Stimulated activated CD4-positive, alpha-beta T cell treated with anti-CD3 and anti-CD28 coated beads, Interleukin-1b, Interleukin-23, amount 100 ng/mL, for 1 hour (primary cell): ENCODE measurements at regions not wholly inside any gene's neighbourhood (a gene's known extent, or its start where the extent isn't known, plus 50 kb on each side); places are given as distances from the start of the nearest gene placed in this dataset.
"Not testable (repeated sequence)": the region's sequence is repeated elsewhere in the genome, so short reads cannot be mapped to it uniquely, and the experiment has no call there.

Experiments used
- DNase-seq, 2 donors: peaks; one replicate each; pipeline ENCODE4 v3.0.0-alpha.2; 2020; ENCODE audit warnings: low read depth in 2 of 2

DNA sequence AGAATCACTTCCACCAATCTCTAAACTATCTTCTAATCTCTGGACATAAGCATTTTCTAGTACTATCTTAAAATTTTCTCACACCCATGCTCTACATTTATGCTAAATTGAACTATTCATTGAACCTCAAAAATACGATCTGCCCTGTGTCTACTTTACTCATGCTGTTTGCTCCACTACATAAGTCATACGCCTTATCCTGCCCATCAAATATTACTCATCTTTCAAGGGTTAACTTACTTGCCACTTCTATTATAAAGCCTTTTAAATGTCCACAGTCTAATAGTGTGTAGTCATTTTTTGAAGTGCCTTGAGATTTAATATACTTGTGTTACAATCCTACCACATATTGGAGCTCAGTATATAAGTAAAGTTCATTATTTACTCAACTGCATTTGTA lies 727.7 kb upstream of the SLIT2 start:
- no peak for DNase-seq

DNA sequence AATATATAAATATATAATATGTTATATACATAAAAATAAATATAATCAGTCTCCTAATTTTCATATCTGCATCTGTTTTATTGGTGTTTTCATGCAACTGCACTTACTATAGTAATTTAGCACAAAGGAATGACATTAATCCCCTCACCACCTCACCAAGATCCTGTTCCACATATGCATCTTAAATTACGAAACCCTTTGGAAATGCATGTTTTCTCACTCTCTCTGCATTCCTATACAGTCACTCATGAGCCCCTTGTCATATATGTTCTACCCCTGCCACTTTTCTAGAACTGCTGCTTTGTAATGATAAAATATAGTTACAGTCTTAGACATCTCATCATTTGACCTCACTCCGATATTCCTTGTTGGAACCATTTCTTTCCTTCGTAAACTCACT lies 728.7 kb upstream of the SLIT2 start:
- DNase-seq, result no peak

DNA sequence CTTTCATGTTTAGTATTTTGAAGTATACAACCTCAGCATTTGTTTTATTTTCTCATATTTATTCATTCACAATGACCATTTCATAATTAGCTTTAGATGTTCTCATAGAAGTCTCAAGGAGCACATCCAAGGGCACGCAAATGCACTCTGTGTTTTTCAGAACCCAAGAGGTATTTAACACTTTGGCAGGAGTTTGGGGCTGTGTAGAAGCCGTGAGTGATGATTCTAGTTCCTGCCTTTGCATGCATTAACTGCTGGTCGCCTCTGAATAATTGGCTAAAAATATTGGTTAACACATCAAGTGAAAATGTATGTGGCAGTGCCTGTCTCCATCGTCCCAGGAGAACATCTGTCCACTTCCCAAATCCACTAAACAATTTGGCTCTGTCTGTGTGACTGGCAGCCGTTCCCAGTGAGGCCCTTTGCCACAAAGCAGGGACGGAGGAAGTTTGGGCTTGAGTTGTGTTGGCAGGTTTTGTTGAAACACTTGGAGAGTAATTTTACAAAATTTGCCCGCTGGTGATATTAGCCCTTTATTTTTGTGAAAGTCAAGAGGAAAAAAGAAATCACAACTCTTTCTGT lies 730.7 kb upstream of the SLIT2 start:
- DNase-seq, result no peak

DNA sequence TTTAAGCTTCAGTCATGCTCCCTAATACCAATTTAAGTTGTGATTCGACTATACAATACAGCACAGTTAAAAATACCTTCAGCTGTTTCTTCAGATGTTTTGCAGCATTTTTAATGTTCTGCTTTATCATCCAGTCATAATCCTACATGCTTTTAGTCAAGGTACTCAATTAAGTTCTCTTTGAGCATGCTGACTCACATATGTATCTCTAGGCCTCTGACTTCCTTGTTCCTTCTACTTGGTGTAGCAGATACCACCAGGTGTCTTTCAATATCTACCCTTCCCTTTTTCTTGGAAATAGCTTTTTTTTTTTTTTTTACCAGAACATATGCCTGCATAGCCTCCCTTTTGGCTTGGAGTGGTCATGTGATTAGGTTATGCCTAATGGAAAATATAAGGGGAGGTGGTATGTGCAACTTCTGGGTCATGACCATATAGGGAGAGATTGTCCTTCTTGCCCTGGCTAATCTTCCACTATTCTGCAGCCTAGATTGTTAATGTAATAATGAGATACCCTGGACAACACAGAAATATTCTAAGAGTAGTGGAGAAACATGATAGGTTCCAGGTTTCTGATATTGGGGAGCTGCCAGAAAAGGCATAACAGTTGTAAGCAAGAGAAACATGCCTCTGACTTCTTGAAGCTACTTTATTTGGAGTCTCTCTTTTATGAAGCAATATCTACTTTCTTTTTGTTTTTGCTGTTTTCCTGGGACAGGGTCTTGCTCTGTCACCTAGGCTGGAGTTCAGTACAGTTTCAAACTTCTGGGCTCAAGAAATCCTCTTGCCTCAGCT lies 737.2 kb upstream of the SLIT2 start:
- DNase-seq, result no peak

GRCh38 chr4:19512086-19512485 lies 739.6 kb upstream of the SLIT2 start:
- DNase-seq, result no peak

GRCh38 chr4:19510993-19511392 lies 740.7 kb upstream of the SLIT2 start:
- no peak for DNase-seq

DNA sequence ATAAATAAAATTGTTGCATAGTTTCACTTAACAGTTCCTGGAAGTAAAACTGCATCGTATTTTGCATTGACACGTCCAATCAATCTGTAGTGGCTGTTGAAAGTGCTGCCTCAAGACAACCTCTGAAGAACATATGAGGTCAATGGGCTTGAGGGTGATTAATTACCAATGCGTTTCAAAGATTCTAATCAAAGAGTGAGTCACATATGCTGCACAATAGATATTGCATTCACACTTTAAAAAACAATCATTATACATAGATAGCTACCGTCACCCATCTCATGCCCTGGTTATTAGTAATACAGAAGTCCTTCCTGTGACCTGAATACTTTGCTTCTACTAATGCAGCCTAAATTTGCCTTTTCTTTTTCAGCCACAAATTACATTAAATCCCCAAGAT lies 743.3 kb upstream of the SLIT2 start:
- no peak for DNase-seq

DNA sequence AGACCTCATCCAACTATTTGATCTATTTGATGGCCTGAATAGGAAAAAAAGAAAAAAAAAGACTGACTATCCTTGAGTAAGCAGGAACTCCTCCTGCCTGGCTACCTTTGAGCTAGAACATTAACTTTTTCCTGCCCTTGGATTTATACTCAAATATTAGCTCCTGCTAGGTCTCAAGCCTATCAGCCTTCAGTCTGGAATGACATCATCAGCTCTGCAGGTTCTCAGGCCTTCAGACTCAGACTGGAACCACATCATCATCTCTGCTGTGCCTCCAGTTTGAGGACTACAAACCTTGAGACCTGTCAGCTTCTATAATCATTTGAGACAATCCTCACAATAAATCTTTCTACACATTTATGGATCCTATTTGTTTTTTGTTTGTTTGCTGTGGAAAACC lies 754.0 kb upstream of the SLIT2 start:
- DNase-seq, result no peak

- no peak for DNase-seq
Measured at GRCh38 chr4:19496756-19497155, 754.9 kb upstream of the SLIT2 start.

DNA sequence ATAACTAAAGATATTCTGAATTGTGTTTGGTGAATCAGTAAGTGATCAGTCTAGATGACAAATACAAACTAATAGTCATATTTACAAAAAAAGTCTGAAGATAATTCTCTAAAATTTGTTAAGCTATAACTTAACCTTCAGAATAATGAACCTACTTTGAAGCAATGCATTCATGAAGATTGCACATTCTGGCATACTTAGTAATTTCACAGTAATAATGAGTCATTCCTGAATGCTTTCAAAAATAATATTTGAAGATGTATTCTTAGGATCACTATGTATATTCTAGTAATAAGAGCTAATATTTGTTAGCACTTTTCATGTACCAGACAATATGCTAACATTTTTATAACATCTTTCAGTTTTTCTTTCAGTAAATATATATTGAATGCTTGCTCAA lies 756.7 kb upstream of the SLIT2 start:
- DNase-seq, result no peak

DNA sequence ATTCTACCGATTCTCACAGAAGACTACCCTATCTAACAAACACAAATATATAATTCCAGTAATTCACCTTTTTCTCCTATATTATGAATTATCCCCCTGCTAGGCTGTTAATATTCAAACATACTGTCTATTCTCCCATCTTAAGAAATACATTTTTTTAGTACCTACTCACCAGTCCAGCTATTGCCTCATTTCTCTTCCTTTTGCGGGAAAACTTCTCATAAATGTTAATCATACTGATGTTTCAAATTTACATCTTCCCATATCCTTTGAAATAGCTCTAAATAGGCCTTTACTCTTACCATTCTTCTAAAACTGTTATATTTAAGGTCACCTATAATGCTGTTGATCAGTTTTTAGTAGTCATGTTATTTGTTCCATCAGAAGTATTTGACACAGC lies 759.1 kb upstream of the SLIT2 start:
- no peak for DNase-seq

- DNase-seq, result no peak
Measured at GRCh38 chr4:19486400-19486799, 765.3 kb upstream of the SLIT2 start.

DNA sequence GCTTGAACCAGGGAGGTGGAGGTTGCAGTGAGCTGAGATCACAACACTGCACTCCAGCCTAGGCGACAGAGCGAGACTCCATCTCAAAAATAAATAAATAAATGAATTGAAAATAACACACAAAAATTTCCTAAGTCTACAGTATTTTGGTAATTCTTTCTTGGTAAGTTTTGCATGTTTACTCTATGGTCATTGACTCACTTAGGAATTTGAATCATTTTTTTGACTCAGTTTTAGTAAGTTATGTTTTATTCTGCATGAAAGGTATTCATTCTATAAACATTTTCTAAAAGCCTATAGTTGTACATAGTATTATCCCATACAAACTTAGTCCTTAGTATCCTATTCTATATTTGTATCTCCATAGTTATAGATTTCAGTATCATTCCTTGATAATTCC lies 772.9 kb upstream of the SLIT2 start:
- DNase-seq, result no peak

- DNase-seq, result no peak
Measured at GRCh38 chr4:19473569-19473968, 778.1 kb upstream of the SLIT2 start.

- DNase-seq, result no peak
Measured at GRCh38 chr4:19472666-19473065, 779.0 kb upstream of the SLIT2 start.

GRCh38 chr4:19470001-19470400 lies 781.7 kb upstream of the SLIT2 start:
- DNase-seq, result not testable (repeated sequence)

GRCh38 chr4:19462117-19462516 lies 789.6 kb upstream of the SLIT2 start:
- DNase-seq, result no peak

GRCh38 chr4:19455850-19456602 lies 795.7 kb upstream of the SLIT2 start:
- no peak for DNase-seq

- DNase-seq, result no peak
Measured at GRCh38 chr4:19455196-19455595, 796.5 kb upstream of the SLIT2 start.

DNA sequence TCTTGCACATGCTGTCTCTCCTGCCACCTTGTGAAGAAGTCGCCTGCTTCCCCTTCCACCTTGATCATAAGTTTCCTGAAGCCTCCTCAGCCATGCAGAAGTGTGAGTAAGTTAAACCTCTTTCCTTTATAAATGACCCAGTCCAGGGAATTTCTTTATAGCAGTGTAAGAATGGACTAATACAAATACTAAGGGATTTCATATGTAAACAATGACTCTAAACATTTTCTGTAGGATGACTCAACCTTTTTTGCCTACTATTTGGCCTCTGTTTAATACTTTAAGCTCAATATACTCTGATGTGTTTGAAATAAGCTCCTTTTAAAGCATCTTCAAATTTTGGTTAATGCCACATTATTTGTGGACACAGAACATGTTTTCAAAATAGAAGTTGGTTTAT lies 813.5 kb upstream of the SLIT2 start:
- DNase-seq, result no peak

GRCh38 chr4:19437008-19437407 lies 814.7 kb upstream of the SLIT2 start:
- no peak for DNase-seq

DNA sequence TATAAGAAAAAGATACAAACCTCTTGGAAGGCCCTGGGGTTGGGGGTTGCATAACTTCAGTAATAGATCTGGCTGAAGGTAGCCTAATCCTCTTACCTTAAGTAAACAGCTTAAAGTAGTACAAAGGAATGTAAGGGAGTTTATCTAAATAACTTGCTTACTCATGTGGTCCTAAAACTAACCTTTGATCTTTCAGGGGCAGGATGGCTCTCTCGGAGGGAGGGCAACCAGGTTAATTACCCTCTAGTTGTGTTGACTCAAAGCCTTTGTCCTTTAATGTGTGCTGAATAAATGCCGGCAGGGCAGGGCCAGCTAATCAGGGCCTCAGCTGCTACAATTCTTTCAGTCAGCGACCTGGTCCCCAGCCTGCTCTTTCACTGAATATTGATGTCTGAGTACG lies 822.0 kb upstream of the SLIT2 start:
- DNase-seq, result no peak

DNA sequence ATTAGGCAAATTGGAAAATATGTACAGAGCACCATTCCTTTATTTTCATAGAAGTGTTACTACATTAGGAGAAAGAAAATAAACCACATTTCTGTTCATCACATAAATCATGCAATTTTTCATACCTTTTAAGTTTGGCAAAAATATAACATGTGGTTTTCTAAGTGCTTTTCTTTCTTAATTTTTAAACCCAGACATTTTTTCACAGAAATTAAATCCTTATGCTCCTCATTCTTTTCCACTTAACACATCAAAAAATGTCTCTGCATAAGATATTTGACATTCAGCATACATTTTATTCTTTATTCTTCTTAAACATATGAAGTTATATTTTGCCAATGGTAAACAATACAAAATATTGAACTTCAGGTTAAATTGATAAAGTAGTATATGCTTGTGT lies 826.6 kb upstream of the SLIT2 start:
- DNase-seq, result no peak
